K562 (cell line): ENCODE measurements at regions not wholly inside any gene's neighbourhood (a gene's known extent, or its start where the extent isn't known, plus 50 kb on each side); places are given as distances from the start of the nearest gene placed in this dataset.

Experiments
- ATAC-seq: fragments of 200-7000 bp; cut with Tn5 transposase; 3 replicates; pipeline ENCODE4 v1.9.1; 2020; ENCODE audit warnings: moderate library complexity
- BruUV-seq: library from RNA; stranded (reverse); fragments of 400-500 nt; replicated peaks from 2 replicates; lab custom pipeline; 2021; lab: Mats Ljungman, UMichigan
- CTCF ChIA-PET: fragments of 300-600 bp; formaldehyde crosslinking; extraction: SDS; loops from one replicate; lab custom pipeline; 2021; ENCODE audit warnings: low intra/inter-chr PET ratio; lab: Yijun Ruan, JAX
- POLR2A ChIA-PET: fragments of 300-600, 350-650 bp; sonication (Branson Sonifier 250); formaldehyde crosslinking; extraction: SDS; loops from one replicate; lab custom pipeline; 2021; ENCODE audit warnings: antibody characterized with exemption, inconsistent platforms; lab: Yijun Ruan, JAX
- DNase-seq, 4 experiments: peaks; one replicate each; pipeline versions ENCODE4 v3.0.0 to v3.0.0-alpha.2; 2011 to 2018; ENCODE audit warnings: low spot score in 3 of 4, mixed read lengths in 3 of 4; ENCODE audit errors: extremely low read depth in 1 of 4
- FAIRE-seq: peaks from 2 replicates; lab custom pipeline; 2011; peaks lifted over from hg19 to GRCh38; lab: Jason Lieb, UNC
- H2AFZ ChIP-seq: 2 replicates; pipeline ENCODE4 v1.6.0; 2011; ENCODE audit warnings: low read depth, low read length, control low read depth, inconsistent platforms
- H3K27ac ChIP-seq: fragments of 200-600 bp; 3 replicates; pipeline ENCODE4 v1.8.0; 2011; ENCODE audit warnings: low read depth, mild to moderate bottlenecking, control low read depth, inconsistent platforms, low read length, moderate library complexity, mixed read lengths; ENCODE audit errors: extremely low read depth
- H3K27me3 ChIP-seq, 2 experiments: fragments of 300-600 bp in 1 of 2; 2 replicates in 1 of 2; 3 replicates in 1 of 2; pipeline versions ENCODE4 v1.6.0 to v1.8.0; 2011; ENCODE audit warnings: inconsistent platforms in 2 of 2, low read length in 2 of 2, mild to moderate bottlenecking in 1 of 2, mixed read lengths in 1 of 2, moderate library complexity in 1 of 2; ENCODE audit not compliant: control insufficient read depth in 2 of 2, insufficient read depth in 2 of 2
- H3K36me3 ChIP-seq: fragments of 300-600 bp; 3 replicates; pipeline ENCODE4 v1.8.0; 2011; ENCODE audit warnings: mild to moderate bottlenecking, low read length, inconsistent platforms; ENCODE audit not compliant: control insufficient read depth, insufficient read depth
- H3K4me1 ChIP-seq, 2 experiments: fragments of 200-600 bp in 1 of 2; replicated peaks in 1 of 2; 2 replicates in 1 of 2; 3 replicates in 1 of 2; pipeline versions ENCODE4 v1.5.1 to v1.8.0; 2011; ENCODE audit warnings: inconsistent platforms in 2 of 2, low read length in 2 of 2, mild to moderate bottlenecking in 1 of 2, mixed read lengths in 1 of 2, moderate library complexity in 1 of 2; ENCODE audit not compliant: control insufficient read depth in 2 of 2, insufficient read depth in 2 of 2
- H3K4me2 ChIP-seq: 2 replicates; pipeline ENCODE4 v1.6.1; 2011; ENCODE audit warnings: low read length, control low read depth, inconsistent platforms, mixed read lengths; ENCODE audit not compliant: insufficient read depth
- H3K4me3 ChIP-seq: fragments of 200-600 bp; sonication (generic), shearing (Covaris generic); 2 replicates; pipeline ENCODE4 v1.5.1; 2016; ENCODE audit warnings: control low read depth, inconsistent platforms
- H3K79me2 ChIP-seq: fragments of 200-600 bp; 3 replicates; pipeline ENCODE4 v1.8.0; 2011; ENCODE audit warnings: low read length, inconsistent platforms; ENCODE audit not compliant: control insufficient read depth, insufficient read depth
- H3K9ac ChIP-seq, 2 experiments: 2 replicates each; pipeline versions ENCODE4 v1.6.0 to v1.6.1; 2011; ENCODE audit warnings: low read depth in 2 of 2, low read length in 2 of 2, control low read depth in 1 of 2, inconsistent platforms in 1 of 2, mild to moderate bottlenecking in 1 of 2, mixed read lengths in 1 of 2; ENCODE audit not compliant: insufficient read depth in 1 of 2
- H3K9me1 ChIP-seq: one replicate; pipeline ENCODE4 v1.6.0; 2011; ENCODE audit warnings: inconsistent platforms, mild to moderate bottlenecking, low read length, moderate library complexity; ENCODE audit not compliant: control insufficient read depth, insufficient read depth
- H3K9me3 ChIP-seq: replicated peaks from 2 replicates; pipeline ENCODE4 v1.5.1; 2011; ENCODE audit warnings: low read depth, low read length, inconsistent platforms; ENCODE audit not compliant: control insufficient read depth, insufficient read depth
- H4K20me1 ChIP-seq: replicated peaks from 2 replicates; pipeline ENCODE4 v1.6.1; 2011; ENCODE audit warnings: low read length, inconsistent platforms, mixed read lengths; ENCODE audit not compliant: control insufficient read depth, insufficient read depth
- FOXM1 ChIP-seq, 2 experiments: fragments of 450-650 bp in 1 of 2; sonication (generic) in 1 of 2; formaldehyde crosslinking in 1 of 2; IDR thresholded peaks; 2 replicates each; pipeline versions ENCODE4 v1.6.1 to v1.9.0; 2017 to 2022; ENCODE audit warnings: low read depth in 2 of 2, mild to moderate bottlenecking in 2 of 2, missing genetic modification reagents in 1 of 2, moderate library complexity in 1 of 2
- HBP1 ChIP-seq: fragments of 450-650 bp; formaldehyde crosslinking; IDR thresholded peaks from 2 replicates; pipeline ENCODE4 v1.4.0; 2022; ENCODE audit warnings: missing genetic modification characterization
- JUN ChIP-seq, 2 experiments: sonication (generic) in 1 of 2; formaldehyde crosslinking in 1 of 2; IDR thresholded peaks; 2 replicates each; pipeline versions ENCODE4 v1.6.1 to v1.8.0; 2012 to 2022; ENCODE audit warnings: borderline replicate concordance in 2 of 2, mild to moderate bottlenecking in 2 of 2, improper control_type of control experiment in 1 of 2, low read depth in 1 of 2, low read length in 1 of 2, missing genetic modification reagents in 1 of 2
- KDM1A ChIP-seq, 2 experiments: fragments of 450-650 bp; IDR thresholded peaks; 2 replicates each; pipeline ENCODE4 v1.6.1; 2016; ENCODE audit warnings: mild to moderate bottlenecking in 2 of 2
- KLF6 ChIP-seq: fragments of 250-450 bp; sonication (Bioruptor Pico); IDR thresholded peaks from 2 replicates; pipeline ENCODE4 v1.4.0; 2020; ENCODE audit warnings: mild to moderate bottlenecking, moderate library complexity, borderline replicate concordance
- MAFF ChIP-seq: IDR thresholded peaks from 2 replicates; pipeline ENCODE4 v1.6.1; 2012; ENCODE audit warnings: low read length, improper control_type of control experiment
- NFATC3 ChIP-seq: fragments of 450-650 bp; IDR thresholded peaks from 2 replicates; pipeline ENCODE4 v1.6.1; 2017; ENCODE audit warnings: mild to moderate bottlenecking
- NFE2 ChIP-seq: IDR thresholded peaks from 2 replicates; pipeline ENCODE4 v1.6.1; 2014; ENCODE audit warnings: antibody characterized with exemption, low read depth
- PHF21A ChIP-seq: fragments of 450-650 bp; IDR thresholded peaks from 2 replicates; pipeline ENCODE4 v1.6.1; 2017; ENCODE audit warnings: low read depth, borderline replicate concordance
- POLR2G ChIP-seq: fragments of 200-400 bp; formaldehyde crosslinking; IDR thresholded peaks from 2 replicates; pipeline ENCODE4 v1.6.1; 2017; ENCODE audit warnings: low read depth, mild to moderate bottlenecking, antibody characterized with exemption, low read length, moderate library complexity
- PRPF4 ChIP-seq: fragments of 200-400 bp; formaldehyde crosslinking; IDR thresholded peaks from one replicate; pipeline ENCODE4 v1.6.1; 2017; ENCODE audit warnings: low read length, low read depth, mild to moderate bottlenecking; ENCODE audit not compliant: insufficient read depth, poor library complexity, severe bottlenecking
- SP2 ChIP-seq: IDR thresholded peaks from 2 replicates; pipeline ENCODE4 v1.6.1; 2011; ENCODE audit warnings: mild to moderate bottlenecking, low read depth, low read length, moderate library complexity; ENCODE audit not compliant: poor library complexity, severe bottlenecking; ENCODE audit errors: extremely low read depth
- THRAP3 ChIP-seq: fragments of 450-650 bp; IDR thresholded peaks from 2 replicates; pipeline ENCODE4 v1.6.1; 2016; ENCODE audit warnings: mild to moderate bottlenecking, inconsistent platforms, borderline replicate concordance
- ZNF217 ChIP-seq: sonication (generic); formaldehyde crosslinking; IDR thresholded peaks from 2 replicates; pipeline ENCODE4 v1.8.0; 2022; ENCODE audit warnings: mild to moderate bottlenecking, missing genetic modification reagents
- ZNF57 ChIP-seq: fragments of 450-650 bp; formaldehyde crosslinking; IDR thresholded peaks from 2 replicates; pipeline ENCODE4 v1.4.0; 2020; ENCODE audit warnings: mild to moderate bottlenecking, moderate library complexity
- WGBS: fragments of 100-300 bp; shearing (Covaris generic); methylation state at CpG from one replicate; pipeline ENCODE4 v1.1.6; 2016; ENCODE audit warnings: low coverage, mixed read lengths; ENCODE audit not compliant: insufficient coverage; ENCODE audit errors: missing lambda C conversion rate; 5-methylcytosine and 5-hydroxymethylcytosine counted together
- in situ Hi-C: fragments of 300-500 bp; cut with MboI; formaldehyde crosslinking; loops from 4 replicates; pipeline ENCODE4 v1.15.0; 2018; ENCODE audit warnings: inconsistent platforms, mixed read lengths
- intact Hi-C: fragments of 100-400 bp; cut with micrococcal nuclease; formaldehyde crosslinking; loops from 2 replicates; pipeline ENCODE4 v1.14.2; 2022
- TF ChIP-seq, protein P1 (sequence below): IDR thresholded peaks from 2 replicates; pipeline ENCODE4 v1.6.1; 2012; ENCODE audit warnings: low read depth, low read length, improper control_type of control experiment, borderline replicate concordance

GRCh38 chr4:55242506-55242905, 103.5 kb upstream of the SRD5A3 start (continued):
- no peak for TF ChIP-seq HBP1 (CRISPR knock-in tag)
- TF ChIP-seq SP2: no peak
- TF ChIP-seq ZNF57 (CRISPR knock-in tag): no peak

GRCh38 chr4:55247521-55247920, 98.5 kb upstream of the SRD5A3 start:
- Histone ChIP-seq H4K20me1 (no peaks in the 10 kb centered on the region), H3K9ac (no peak overlapping the region), H3K79me2 (no peaks in the 10 kb centered on the region), H3K27ac (no peak overlapping the region), H3K4me1 (no peaks in the 10 kb centered on the region), H3K27me3 (peaks cover 0 to under 1% of the 10 kb centered on the region in 2 experiments; a peak in 3 of 5 replicates), H2AFZ (no peak overlapping the region), H3K36me3 (no peaks in the 10 kb centered on the region), H3K9me1 (no peaks in the 10 kb centered on the region), H3K4me3 (no peak overlapping the region), H3K9me3 (no peaks in the 10 kb centered on the region), H3K4me2 (no peak overlapping the region)
- WGBS: 0% methylated on average over 5 of the region's 5 CpGs
- TF ChIP-seq PHF21A (no peak), JUN (IDR thresholded peaks at IDR 0.05; ENCODE audit: borderline replicate concordance, low read depth, low read length) (no peak), JUN (CRISPR knock-in tag; IDR thresholded peaks at IDR 0.05; ENCODE audit: borderline replicate concordance) (no peak), KDM1A (IDR thresholded peaks at IDR 0.05) (no peak), NFE2 (no peak), POLR2G (no peak), PRPF4 (no peak), NFATC3 (no peak), ZNF217 (CRISPR knock-in tag) (no peak), KLF6 (no peak), THRAP3 (no peak), MAFF (no peak), FOXM1 (IDR thresholded peaks at IDR 0.05; ENCODE audit: low read depth) (no peak), FOXM1 (CRISPR knock-in tag; IDR thresholded peaks at IDR 0.05; ENCODE audit: low read depth) (no peak)
- TF ChIP-seq, protein P1, sequence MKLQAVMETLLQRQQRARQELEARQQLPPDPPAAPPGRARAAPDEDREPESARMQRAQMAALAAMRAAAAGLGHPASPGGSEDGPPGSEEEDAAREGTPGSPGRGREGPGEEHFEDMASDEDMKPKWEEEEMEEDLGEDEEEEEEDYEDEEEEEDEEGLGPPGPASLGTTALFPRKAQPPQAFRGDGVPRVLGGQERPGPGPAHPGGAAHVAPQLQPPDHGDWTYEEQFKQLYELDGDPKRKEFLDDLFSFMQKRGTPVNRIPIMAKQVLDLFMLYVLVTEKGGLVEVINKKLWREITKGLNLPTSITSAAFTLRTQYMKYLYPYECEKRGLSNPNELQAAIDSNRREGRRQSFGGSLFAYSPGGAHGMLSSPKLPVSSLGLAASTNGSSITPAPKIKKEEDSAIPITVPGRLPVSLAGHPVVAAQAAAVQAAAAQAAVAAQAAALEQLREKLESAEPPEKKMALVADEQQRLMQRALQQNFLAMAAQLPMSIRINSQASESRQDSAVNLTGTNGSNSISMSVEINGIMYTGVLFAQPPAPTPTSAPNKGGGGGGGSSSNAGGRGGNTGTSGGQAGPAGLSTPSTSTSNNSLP: no peak
- CTCF ChIA-PET: no interaction called here
- POLR2A ChIA-PET: no interaction called here
- no TSS peak for BruUV-seq
- no peak for DNase-seq
- FAIRE-seq: no peak
- ATAC-seq: no peak
- in situ Hi-C loops: no loop called here
- intact Hi-C loops: no loop called here
